Lung (tissue), 11 donors: ENCODE measurements at regions not wholly inside any gene's neighbourhood (a gene's known extent, or its start where the extent isn't known, plus 50 kb on each side); places are given as distances from the start of the nearest gene placed in this dataset.

Source experiments
- ATAC-seq: fragments of 200-7000 bp; cut with Tn5 transposase; one replicate; pipeline ENCODE4 v1.9.1; 2020; ENCODE audit warnings: moderate number of reproducible peaks; ENCODE audit not compliant: insufficient read depth, low FRiP score
- DNase-seq, 3 donors: peaks; one replicate each; pipeline ENCODE4 v3.0.0-alpha.2; 2013 to 2017
- H3K27ac ChIP-seq, 2 donors: one replicate each; pipeline ENCODE4 v1.5.1; 2013; ENCODE audit warnings: mild to moderate bottlenecking in 2 of 2, moderate library complexity in 2 of 2, control low read depth in 1 of 2, inconsistent platforms in 1 of 2, low read depth in 1 of 2, low read length in 1 of 2
- H3K27me3 ChIP-seq, 3 donors: one replicate each; pipeline ENCODE4 v1.5.1; 2013; ENCODE audit warnings: low read length in 2 of 3; ENCODE audit not compliant: control insufficient read depth in 3 of 3, insufficient read depth in 3 of 3
- H3K36me3 ChIP-seq, 4 donors: one replicate each; pipeline ENCODE4 v1.5.1; 2013; ENCODE audit warnings: low read length in 4 of 4, mild to moderate bottlenecking in 1 of 4, moderate library complexity in 1 of 4; ENCODE audit not compliant: control insufficient read depth in 4 of 4, insufficient read depth in 4 of 4
- H3K4me1 ChIP-seq, 5 donors: one replicate each; pipeline ENCODE4 v1.5.1; 2013; ENCODE audit warnings: low read length in 5 of 5, mild to moderate bottlenecking in 2 of 5, moderate library complexity in 1 of 5; ENCODE audit not compliant: control insufficient read depth in 5 of 5, insufficient read depth in 5 of 5
- H3K4me3 ChIP-seq: one replicate; pipeline ENCODE4 v1.5.1; 2013; ENCODE audit warnings: mild to moderate bottlenecking, control low read depth, moderate library complexity
- H3K9ac ChIP-seq, 2 donors: one replicate each; pipeline ENCODE4 v1.5.1; 2013; ENCODE audit warnings: low read length in 2 of 2, control low read depth in 1 of 2; ENCODE audit not compliant: insufficient read depth in 1 of 2
- H3K9me3 ChIP-seq, 4 donors: one replicate each; pipeline ENCODE4 v1.5.1; 2013; ENCODE audit warnings: low read length in 3 of 4, mild to moderate bottlenecking in 1 of 4, moderate library complexity in 1 of 4; ENCODE audit not compliant: control insufficient read depth in 4 of 4, insufficient read depth in 3 of 4
- CTCF ChIP-seq: IDR thresholded peaks from 2 replicates; pipeline ENCODE4 v1.5.1; 2012; ENCODE audit warnings: mild to moderate bottlenecking; ENCODE audit errors: control extremely low read depth, extremely low read depth
- WGBS, 2 donors: extraction: QIAGEN DNeasy Blood & Tissue Kit; methylation state at CpG; one replicate each; pipeline ENCODE4 v1.1.7; 2013; 5-methylcytosine and 5-hydroxymethylcytosine counted together
- donor health status: control.
- donor health status: control.
- donor health status: Bipolar disorder and iron deficiency.
- donor health status: healthy.
- donor health status: DM: yes; HTN: yes; CAD: no.

GRCh38 chr6:12393100-12393499 is 102.9 kb downstream of the EDN1 start:
- H3K9ac ChIP-seq, result no peak overlapping the region
- TF ChIP-seq CTCF, result no peak
- H3K27ac ChIP-seq, result no peak overlapping the region
- 94 to 100% methylated on average over 1 of the region's 1 CpG for WGBS, 2 donors
- no peak overlapping the region for H3K4me3 ChIP-seq
- H3K4me1 ChIP-seq, result no peaks in the 10 kb centered on the region
- H3K27me3 ChIP-seq, result no peaks in the 10 kb centered on the region
- H3K9me3 ChIP-seq, result no peaks in the 10 kb centered on the region
- ATAC-seq, result no peak
- no peak for DNase-seq
- no peaks in the 10 kb centered on the region for H3K36me3 ChIP-seq

- Histone ChIP-seq H3K36me3 (no peaks in the 10 kb centered on the region), H3K4me1 (no peaks in the 10 kb centered on the region), H3K9ac (no peak overlapping the region), H3K27me3 (no peaks in the 10 kb centered on the region), H3K4me3 (no peak overlapping the region), H3K9me3 (no peaks in the 10 kb centered on the region), H3K27ac (no peak overlapping the region)
- DNase-seq, result no peak
- no peak for ATAC-seq
- WGBS, 2 donors, result 93 to 94% methylated on average over 3 of the region's 3 CpGs
- TF ChIP-seq CTCF, result no peak
These were observed 104.0 kb downstream of the EDN1 start for GRCh38 chr6:12394170-12394569.

- H3K9ac ChIP-seq, result no peak overlapping the region
- H3K9me3 ChIP-seq, result no peaks in the 10 kb centered on the region
- DNase-seq, result no peak
- 88 to 95% methylated on average over 3 of the region's 3 CpGs for WGBS, 2 donors
- no peaks in the 10 kb centered on the region for H3K36me3 ChIP-seq
- no peak for ATAC-seq
- H3K4me1 ChIP-seq, result no peaks in the 10 kb centered on the region
- H3K4me3 ChIP-seq, result no peak overlapping the region
- no peak overlapping the region for H3K27ac ChIP-seq
- H3K27me3 ChIP-seq, result no peaks in the 10 kb centered on the region
- TF ChIP-seq CTCF, result no peak
These were observed 105.7 kb downstream of the EDN1 start for GRCh38 chr6:12395898-12396297.

- no peak for TF ChIP-seq CTCF
- 63 to 81% methylated on average over 3 of the region's 3 CpGs for WGBS, 2 donors
These were observed 111.0 kb downstream of the EDN1 start for GRCh38 chr6:12401200-12401599.

More at GRCh38 chr6:12401200-12401599, 111.0 kb downstream of the EDN1 start:
- Histone ChIP-seq H3K4me3 (no peak overlapping the region), H3K27me3 (no peaks in the 10 kb centered on the region), H3K9ac (no peak overlapping the region), H3K27ac (no peak overlapping the region), H3K4me1 (no peaks in the 10 kb centered on the region), H3K36me3 (no peaks in the 10 kb centered on the region), H3K9me3 (no peaks in the 10 kb centered on the region)
- DNase-seq, result no peak
- no peak for ATAC-seq
